Skeletal muscle tissue (tissue), 3 donors: ENCODE measurements at regions not wholly inside any gene's neighbourhood (a gene's known extent, or its start where the extent isn't known, plus 50 kb on each side); places are given as distances from the start of the nearest gene placed in this dataset.

Experiments used
- H3K27ac ChIP-seq: one replicate; pipeline ENCODE4 v1.7.0; 2013; ENCODE audit warnings: mild to moderate bottlenecking, low read depth, low read length, inconsistent platforms
- H3K27me3 ChIP-seq, 3 donors: one replicate each; pipeline ENCODE4 v1.7.0; 2013; ENCODE audit warnings: low read length in 3 of 3; ENCODE audit not compliant: control insufficient read depth in 3 of 3, insufficient read depth in 3 of 3
- H3K36me3 ChIP-seq, 3 donors: one replicate each; pipeline ENCODE4 v1.7.0; 2013; ENCODE audit warnings: low read length in 3 of 3; ENCODE audit not compliant: control insufficient read depth in 3 of 3, insufficient read depth in 3 of 3
- H3K4me1 ChIP-seq, 3 donors: one replicate each; pipeline ENCODE4 v1.7.0; 2013; ENCODE audit warnings: low read length in 3 of 3, mild to moderate bottlenecking in 3 of 3; ENCODE audit not compliant: control insufficient read depth in 3 of 3, insufficient read depth in 3 of 3
- H3K4me3 ChIP-seq, 3 donors: one replicate each; pipeline ENCODE4 v1.7.0; 2013; ENCODE audit warnings: low read length in 3 of 3
- H3K9ac ChIP-seq, 3 donors: one replicate each; pipeline ENCODE4 v1.7.0; 2013; ENCODE audit warnings: low read length in 3 of 3, mild to moderate bottlenecking in 3 of 3, moderate library complexity in 2 of 3, low read depth in 1 of 3
- H3K9me3 ChIP-seq, 3 donors: one replicate each; pipeline ENCODE4 v1.7.0; 2013; ENCODE audit warnings: low read length in 3 of 3; ENCODE audit not compliant: control insufficient read depth in 3 of 3
- donor health status: Osteomylitis.

GRCh38 chr6:112990971-112991370 lies 643.8 kb downstream of the RFPL4B start:
- Histone ChIP-seq H3K4me3 (no peak overlapping the region), H3K9me3 (no peaks in the 10 kb centered on the region), H3K27ac (no peak overlapping the region), H3K27me3 (no peaks in the 10 kb centered on the region), H3K36me3 (no peaks in the 10 kb centered on the region), H3K4me1 (no peaks in the 10 kb centered on the region), H3K9ac (no peak overlapping the region)

GRCh38 chr6:112991912-112992311 lies 644.8 kb downstream of the RFPL4B start:
- H3K9me3 ChIP-seq: no peaks in the 10 kb centered on the region
- H3K27me3 ChIP-seq: no peaks in the 10 kb centered on the region
- no peaks in the 10 kb centered on the region for H3K4me1 ChIP-seq
- H3K27ac ChIP-seq: no peak overlapping the region
- H3K36me3 ChIP-seq: no peaks in the 10 kb centered on the region
- no peak overlapping the region for H3K4me3 ChIP-seq
- H3K9ac ChIP-seq: no peak overlapping the region

- H3K9ac ChIP-seq: no peak overlapping the region
- no peak overlapping the region for H3K27ac ChIP-seq
- no peaks in the 10 kb centered on the region for H3K27me3 ChIP-seq
- H3K9me3 ChIP-seq: no peaks in the 10 kb centered on the region
- no peaks in the 10 kb centered on the region for H3K36me3 ChIP-seq
- no peaks in the 10 kb centered on the region for H3K4me1 ChIP-seq
- no peak overlapping the region for H3K4me3 ChIP-seq
Observed at GRCh38 chr6:112997421-112998085, 650.4 kb downstream of the RFPL4B start.

- no peak overlapping the region for H3K4me3 ChIP-seq
- H3K9ac ChIP-seq: no peak overlapping the region
- H3K36me3 ChIP-seq: no peaks in the 10 kb centered on the region
Observed at GRCh38 chr6:113004054-113004453, 656.9 kb downstream of the RFPL4B start.

GRCh38 chr6:113004470-113005270 lies 657.5 kb downstream of the RFPL4B start:
- Histone ChIP-seq H3K9ac (no peak overlapping the region), H3K36me3 (no peaks in the 10 kb centered on the region), H3K4me1 (no peaks in the 10 kb centered on the region)

More at GRCh38 chr6:113004054-113004453, 656.9 kb downstream of the RFPL4B start:
- H3K4me1 ChIP-seq: no peaks in the 10 kb centered on the region
- no peaks in the 10 kb centered on the region for H3K27me3 ChIP-seq
- no peak overlapping the region for H3K27ac ChIP-seq
- H3K9me3 ChIP-seq: no peaks in the 10 kb centered on the region

GRCh38 chr6:113006494-113006893 lies 659.4 kb downstream of the RFPL4B start:
- no peaks in the 10 kb centered on the region for H3K4me1 ChIP-seq
- H3K4me3 ChIP-seq: no peak overlapping the region
- no peaks in the 10 kb centered on the region for H3K36me3 ChIP-seq
- H3K27me3 ChIP-seq: no peaks in the 10 kb centered on the region
- no peak overlapping the region for H3K27ac ChIP-seq
- no peak overlapping the region for H3K9ac ChIP-seq
- H3K9me3 ChIP-seq: no peaks in the 10 kb centered on the region

More at GRCh38 chr6:113004470-113005270, 657.5 kb downstream of the RFPL4B start:
- H3K27ac ChIP-seq: no peak overlapping the region
- H3K4me3 ChIP-seq: no peak overlapping the region
- H3K27me3 ChIP-seq: no peaks in the 10 kb centered on the region
- H3K9me3 ChIP-seq: no peaks in the 10 kb centered on the region

- H3K9ac ChIP-seq: no peak overlapping the region
- no peak overlapping the region for H3K27ac ChIP-seq
- no peaks in the 10 kb centered on the region for H3K27me3 ChIP-seq
- no peaks in the 10 kb centered on the region for H3K9me3 ChIP-seq
- peaks cover 0 to 2% (median 0%) of the 10 kb centered on the region in 3 donors for H3K4me1 ChIP-seq
- H3K36me3 ChIP-seq: no peaks in the 10 kb centered on the region
- H3K4me3 ChIP-seq: no peak overlapping the region
Observed at GRCh38 chr6:113009682-113010081, 662.6 kb downstream of the RFPL4B start.

- H3K36me3 ChIP-seq: no peaks in the 10 kb centered on the region
- H3K27ac ChIP-seq: no peak overlapping the region
- no peaks in the 10 kb centered on the region for H3K9me3 ChIP-seq
- no peaks in the 10 kb centered on the region for H3K27me3 ChIP-seq
- no peak overlapping the region for H3K9ac ChIP-seq
- no peak overlapping the region for H3K4me3 ChIP-seq
- peaks cover 0 to 2% (median 0%) of the 10 kb centered on the region in 3 donors for H3K4me1 ChIP-seq
Observed at GRCh38 chr6:113010196-113010989, 663.3 kb downstream of the RFPL4B start.

- H3K27me3 ChIP-seq: no peaks in the 10 kb centered on the region
- no peak overlapping the region for H3K4me3 ChIP-seq
- H3K9ac ChIP-seq: no peak overlapping the region
- peaks cover 0 to 2% (median 0%) of the 10 kb centered on the region in 3 donors for H3K4me1 ChIP-seq
- no peaks in the 10 kb centered on the region for H3K36me3 ChIP-seq
- H3K9me3 ChIP-seq: no peaks in the 10 kb centered on the region
- no peak overlapping the region for H3K27ac ChIP-seq
Observed at GRCh38 chr6:113011389-113011788, 664.3 kb downstream of the RFPL4B start.
